GM12872 (cell line): ENCODE measurements at regions not wholly inside any gene's neighbourhood (a gene's known extent, or its start where the extent isn't known, plus 50 kb on each side); places are given as distances from the start of the nearest gene placed in this dataset.
A peak's percentile ranks its signal among the peaks of the same experiment; 100 is the strongest.

Experiments used
- CTCF ChIP-seq: IDR thresholded peaks from 3 replicates; pipeline ENCODE4 v1.5.1; 2011; ENCODE audit warnings: low read depth, mild to moderate bottlenecking, low read length, moderate library complexity; ENCODE audit not compliant: insufficient read depth

- peak; percentile 55; the same call in 2 of the 3 replicates for TF ChIP-seq CTCF
Measured at GRCh38 chr10:105797234-105797890, 1156.3 kb downstream of the SORCS3 start.

DNA sequence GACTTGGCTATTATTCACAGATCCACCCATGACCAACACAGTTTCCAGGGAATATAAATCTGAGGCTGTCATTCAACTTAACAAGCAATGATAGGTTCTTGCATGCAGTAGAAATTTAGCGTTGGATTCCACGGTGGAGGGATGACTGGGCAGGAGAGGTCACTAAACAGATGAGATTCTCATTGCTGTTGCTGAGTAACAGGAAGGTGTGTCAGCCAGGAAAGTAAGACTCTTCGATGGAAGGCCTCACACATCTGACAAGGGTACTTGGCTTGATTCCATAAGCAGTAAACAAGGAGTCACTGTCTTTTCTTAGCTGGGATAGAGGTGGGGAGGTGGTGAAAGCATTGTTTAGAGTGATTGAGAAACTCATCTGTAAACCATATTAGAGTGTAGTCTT, 1152.0 kb downstream of the SORCS3 start:
- no peak for TF ChIP-seq CTCF

DNA sequence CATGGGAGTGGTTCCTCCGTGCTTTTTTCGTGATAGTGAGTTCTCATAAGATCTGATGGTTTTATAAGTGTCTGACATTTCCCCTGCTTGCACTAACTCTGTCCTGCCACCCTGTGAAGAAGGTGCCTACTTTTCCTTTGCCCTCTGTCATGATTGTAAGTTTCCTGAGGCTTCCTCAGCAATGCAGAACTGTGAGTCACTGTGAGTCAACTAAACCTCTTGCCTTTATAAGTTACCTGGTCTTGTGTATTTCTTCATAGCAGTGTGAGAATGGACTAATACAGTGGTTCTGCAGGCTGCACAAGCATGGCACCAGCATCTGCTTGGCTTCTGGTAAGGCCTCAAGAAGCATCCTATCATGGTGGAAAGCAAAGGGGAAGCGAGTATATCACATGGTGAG, 1144.6 kb downstream of the SORCS3 start:
- no peak for TF ChIP-seq CTCF

DNA sequence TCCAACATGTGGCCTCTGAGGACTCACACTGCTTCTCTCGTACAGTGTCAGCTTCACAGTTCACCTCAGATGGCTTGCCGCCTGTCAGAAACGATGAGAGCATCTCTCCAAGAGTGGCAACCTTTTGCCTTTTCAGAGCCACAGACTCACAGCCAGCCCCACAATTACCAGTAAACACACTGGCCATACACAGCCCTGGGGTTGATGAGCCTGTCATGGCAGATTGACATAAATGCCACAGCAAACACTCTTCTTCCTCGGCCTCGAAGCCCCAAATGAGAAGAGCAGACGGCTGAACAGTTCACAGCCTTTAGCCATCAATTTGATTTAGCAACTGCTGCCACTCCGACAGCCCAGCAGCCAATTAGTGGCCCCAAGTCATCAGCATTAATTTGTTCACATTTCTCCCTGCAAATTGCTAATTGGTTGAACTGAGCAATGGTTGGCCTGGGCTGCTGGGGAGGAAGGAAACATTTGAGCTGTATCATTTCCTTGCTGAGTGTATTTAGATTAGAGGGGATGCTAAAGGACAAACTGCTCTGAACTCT, 1142.9 kb downstream of the SORCS3 start:
- no peak for TF ChIP-seq CTCF

DNA sequence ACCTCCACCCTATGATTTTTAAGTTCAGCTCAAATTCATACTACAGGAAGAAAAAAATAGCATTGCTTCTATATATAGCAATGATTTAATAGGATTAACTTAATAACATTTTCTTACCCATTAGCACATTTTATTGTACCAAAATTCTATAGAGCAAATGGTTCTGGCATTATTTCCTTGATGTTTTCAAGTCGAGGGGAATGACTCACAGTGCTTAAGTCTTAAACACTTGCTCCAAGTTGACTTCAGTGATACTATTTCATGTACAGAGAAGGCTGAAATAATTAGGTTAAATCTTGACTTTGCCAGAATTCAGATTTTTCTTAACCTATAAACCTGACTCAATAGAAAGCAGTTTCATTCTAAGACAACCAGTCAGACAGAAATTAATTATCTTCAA, 1133.8 kb downstream of the SORCS3 start:
- TF ChIP-seq CTCF: no peak

DNA sequence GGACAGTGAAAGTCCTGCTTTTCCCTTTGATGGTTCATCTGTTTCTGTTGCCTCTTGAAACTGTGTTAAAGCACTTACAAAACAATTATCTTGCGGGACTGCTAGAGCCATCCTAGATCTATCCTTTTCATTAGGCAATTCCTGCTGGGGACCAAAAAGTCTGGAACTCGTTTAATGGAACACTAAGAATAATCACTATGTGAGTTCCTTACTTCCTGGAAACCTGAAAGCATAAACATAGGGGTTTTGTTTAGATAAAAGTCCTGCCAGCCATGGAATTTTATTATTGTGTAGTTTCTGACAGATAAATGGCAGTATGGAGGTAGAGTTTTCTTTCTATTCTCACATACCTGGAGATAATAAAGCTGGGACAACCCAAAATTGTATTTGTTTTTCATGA, 1133.3 kb downstream of the SORCS3 start:
- TF ChIP-seq CTCF: no peak

DNA sequence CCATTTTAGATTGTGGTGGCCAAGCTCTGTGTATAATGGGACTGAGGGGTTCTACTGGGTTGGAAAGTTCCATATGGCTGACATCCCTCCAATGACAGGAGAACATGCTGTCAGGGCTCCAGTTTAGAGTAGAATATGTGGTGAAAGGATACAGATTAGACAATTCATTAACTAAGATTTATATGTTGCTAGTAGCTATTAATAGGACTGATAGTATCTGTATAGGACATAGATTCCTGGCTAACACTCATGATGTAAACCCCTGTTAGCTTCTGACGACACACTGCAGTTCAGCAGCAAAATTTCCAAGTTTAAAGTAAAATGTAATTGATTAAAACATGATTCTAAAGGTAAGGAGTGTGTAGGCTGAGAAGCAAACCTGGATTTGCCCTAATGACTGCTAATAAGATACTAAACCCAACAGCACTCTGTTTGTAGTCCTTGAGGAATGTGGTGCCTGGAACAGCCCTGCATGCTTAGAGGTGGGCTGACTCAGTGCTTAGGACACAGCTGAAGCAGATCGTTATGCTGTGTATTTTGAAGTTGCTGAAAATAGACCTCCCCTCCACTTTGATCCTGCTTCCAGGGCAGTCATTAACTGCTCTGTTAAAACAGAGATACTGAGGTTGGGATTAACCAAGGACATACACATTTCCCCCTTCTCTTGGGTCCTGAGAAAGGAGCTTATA, 1129.6 kb downstream of the SORCS3 start:
- no peak for TF ChIP-seq CTCF
